ENCODE measurements at regions not wholly inside any gene's neighbourhood (a gene's known extent, or its start where the extent isn't known, plus 50 kb on each side); places are given as distances from the start of the nearest gene placed in this dataset.
"Not testable (repeated sequence)": the region's sequence is repeated elsewhere in the genome, so short reads cannot be mapped to it uniquely, and the experiment has no call there.

GRCh38 chr21:7951854-7952519 is 2569.4 kb upstream of the TPTE start:
- DNase-seq, result no peak
- Histone ChIP-seq H3K27ac (ENCODE audit: low read depth in 1 of 3, low read length in 2 of 3) (no peak overlapping the region), H3K27me3 (ENCODE audit: control insufficient read depth in 3 of 3, insufficient read depth in 3 of 3, low read length in 3 of 3) (no peaks in the 10 kb centered on the region), H3K4me1 (ENCODE audit: control insufficient read depth in 3 of 3, insufficient read depth in 2 of 3, low read depth in 1 of 3, low read length in 2 of 3) (no peaks in the 10 kb centered on the region), H3K36me3 (ENCODE audit: control insufficient read depth in 3 of 3, insufficient read depth in 2 of 3, low read depth in 1 of 3, low read length in 3 of 3) (no peaks in the 10 kb centered on the region), H3K4me3 (ENCODE audit: low read depth in 1 of 3, low read length in 3 of 3) (no peak overlapping the region), H3K9me3 (ENCODE audit: control insufficient read depth in 2 of 2, insufficient read depth in 1 of 2, low read depth in 1 of 2, low read length in 1 of 2) (peaks cover 24 to 26% of the 10 kb centered on the region in 2 donors)
- no peak for FAIRE-seq
- WGBS, 3 donors, result 61 to 71% (median 66%) methylated on average over 14 of the region's 14 CpGs

DNA sequence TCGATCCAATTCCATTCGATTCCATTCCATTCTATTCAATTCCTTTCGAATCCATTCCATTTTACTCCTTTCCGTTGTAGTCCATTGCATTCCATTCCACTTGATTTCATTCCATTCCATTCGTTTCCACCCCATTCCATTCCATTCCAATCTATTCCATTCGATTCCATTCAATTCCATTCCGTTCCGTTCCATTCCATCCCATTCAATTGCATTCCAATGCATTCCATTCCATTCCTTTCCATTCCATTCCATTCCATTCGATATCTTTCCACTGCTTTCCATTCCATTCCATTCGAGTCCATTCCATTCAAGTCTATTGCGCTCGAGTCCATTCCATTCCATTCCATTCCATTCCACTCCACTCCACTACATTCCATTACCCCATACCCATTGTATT is 2568.7 kb upstream of the TPTE start:
- DNase-seq (no peak), FAIRE-seq (no peak)
- Histone ChIP-seq H3K4me3 (ENCODE audit: low read depth in 1 of 3, low read length in 3 of 3) (no peak overlapping the region), H3K4me1 (ENCODE audit: control insufficient read depth in 3 of 3, insufficient read depth in 2 of 3, low read depth in 1 of 3, low read length in 2 of 3) (no peaks in the 10 kb centered on the region), H3K9me3 (ENCODE audit: control insufficient read depth in 2 of 2, insufficient read depth in 1 of 2, low read depth in 1 of 2, low read length in 1 of 2) (peaks cover 24 to 31% of the 10 kb centered on the region in 2 donors), H3K27ac (ENCODE audit: low read depth in 1 of 3, low read length in 2 of 3) (no peak overlapping the region), H3K27me3 (ENCODE audit: control insufficient read depth in 3 of 3, insufficient read depth in 3 of 3, low read length in 3 of 3) (no peaks in the 10 kb centered on the region), H3K36me3 (ENCODE audit: control insufficient read depth in 3 of 3, insufficient read depth in 2 of 3, low read depth in 1 of 3, low read length in 3 of 3) (no peaks in the 10 kb centered on the region)
- WGBS, 3 donors, result 69 to 74% (median 69%) methylated on average over 12 of the region's 12 CpGs

DNA sequence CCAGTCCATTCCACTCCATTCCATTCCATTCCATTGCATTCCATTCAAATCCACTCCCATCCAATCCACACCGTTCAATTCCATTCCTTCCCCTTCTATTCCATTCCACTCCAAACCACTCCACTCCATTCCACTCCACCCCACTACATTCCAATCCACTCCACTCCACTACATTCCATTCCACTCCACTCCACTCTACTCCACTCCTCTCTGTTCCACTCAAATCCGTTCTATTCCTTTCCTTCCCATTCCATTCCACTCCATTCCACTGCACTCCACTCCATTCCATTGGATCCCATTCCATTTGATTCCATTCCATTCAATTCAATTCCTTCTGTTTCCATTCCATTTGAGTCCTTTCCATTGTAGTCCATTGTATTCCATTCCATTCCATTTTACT is 2568.3 kb upstream of the TPTE start:
- no peaks in the 10 kb centered on the region for H3K36me3 ChIP-seq (ENCODE audit: control insufficient read depth in 3 of 3, insufficient read depth in 2 of 3, low read depth in 1 of 3, low read length in 3 of 3)
- H3K27me3 ChIP-seq (ENCODE audit: control insufficient read depth in 3 of 3, insufficient read depth in 3 of 3, low read length in 3 of 3), result no peaks in the 10 kb centered on the region
- H3K4me3 ChIP-seq (ENCODE audit: low read depth in 1 of 3, low read length in 3 of 3), result no peak overlapping the region
- WGBS, 3 donors, result 47 to 52% (median 50%) methylated on average over 2 of the region's 2 CpGs
- no peak for DNase-seq
- FAIRE-seq, result no peak
- H3K4me1 ChIP-seq (ENCODE audit: control insufficient read depth in 3 of 3, insufficient read depth in 2 of 3, low read depth in 1 of 3, low read length in 2 of 3), result no peaks in the 10 kb centered on the region
- H3K9me3 ChIP-seq (ENCODE audit: control insufficient read depth in 2 of 2, insufficient read depth in 1 of 2, low read depth in 1 of 2, low read length in 1 of 2), result peaks cover 25 to 30% of the 10 kb centered on the region in 2 donors
- H3K27ac ChIP-seq (ENCODE audit: low read depth in 1 of 3, low read length in 2 of 3), result no peak overlapping the region

DNA sequence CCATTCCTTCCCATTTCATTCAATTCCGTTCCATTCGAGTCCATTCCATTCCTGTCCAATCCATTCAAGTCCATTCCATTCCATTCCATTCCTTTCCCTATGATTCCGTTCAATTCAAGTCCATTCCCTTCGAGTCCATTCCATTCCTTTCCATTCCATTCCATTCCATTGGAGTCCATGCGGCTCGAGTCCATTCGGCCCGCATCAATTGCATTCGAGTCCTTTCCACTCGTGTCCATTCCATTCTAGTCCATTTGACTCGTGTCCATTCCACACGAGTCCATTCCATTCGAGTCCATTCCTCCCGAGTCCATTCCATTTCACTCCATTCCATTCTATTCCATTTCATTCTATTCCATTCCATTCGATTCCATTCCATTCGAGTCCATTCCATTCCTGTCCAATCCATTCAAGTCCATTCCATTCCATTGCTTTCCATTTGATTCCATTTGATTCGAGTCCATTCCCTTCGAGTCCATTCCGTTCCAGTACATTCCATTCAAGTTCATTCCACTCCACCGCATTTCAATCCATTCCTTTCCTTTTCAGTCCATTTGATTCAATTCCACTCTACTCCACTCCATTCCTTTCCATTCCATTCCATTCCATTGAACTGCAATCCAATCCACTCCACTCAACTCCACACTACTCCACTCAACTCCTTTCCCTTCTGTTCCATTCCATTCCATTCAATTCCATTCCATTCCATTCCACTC is 2565.9 kb upstream of the TPTE start:
- peaks cover 20 to 23% of the 10 kb centered on the region in 2 donors for H3K9me3 ChIP-seq (ENCODE audit: control insufficient read depth in 2 of 2, insufficient read depth in 1 of 2, low read depth in 1 of 2, low read length in 1 of 2)

DNA sequence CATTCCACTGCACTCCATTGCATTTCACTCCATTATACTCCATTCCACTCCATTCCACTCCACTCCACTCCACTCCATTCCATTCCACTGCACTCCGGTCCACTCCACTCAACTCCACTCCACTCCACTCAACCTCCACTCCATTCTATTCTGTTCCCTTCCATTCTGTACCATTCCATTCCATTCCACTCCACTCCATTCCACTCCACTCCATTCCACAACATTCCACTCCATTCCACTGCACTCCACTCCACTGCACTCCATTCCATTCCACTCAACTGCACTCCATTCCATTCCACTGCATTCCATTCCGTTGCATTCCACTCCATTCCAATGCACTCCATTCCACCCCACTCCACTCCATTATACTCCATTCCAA is 2565.3 kb upstream of the TPTE start:
- 47 to 53% (median 50%) methylated on average over 2 of the region's 2 CpGs for WGBS, 3 donors
- not testable (repeated sequence) for H3K4me3 ChIP-seq (ENCODE audit: low read depth in 1 of 3, low read length in 3 of 3); H3K27me3 ChIP-seq (ENCODE audit: control insufficient read depth in 3 of 3, insufficient read depth in 3 of 3, low read length in 3 of 3); FAIRE-seq; H3K27ac ChIP-seq (ENCODE audit: low read depth in 1 of 3, low read length in 2 of 3); H3K4me1 ChIP-seq (ENCODE audit: control insufficient read depth in 3 of 3, insufficient read depth in 2 of 3, low read depth in 1 of 3, low read length in 2 of 3); DNase-seq; H3K36me3 ChIP-seq (ENCODE audit: control insufficient read depth in 3 of 3, insufficient read depth in 2 of 3, low read depth in 1 of 3, low read length in 3 of 3)
- H3K9me3 ChIP-seq (ENCODE audit: control insufficient read depth in 2 of 2, insufficient read depth in 1 of 2, low read depth in 1 of 2, low read length in 1 of 2), result peaks cover 20 to 23% of the 10 kb centered on the region in 2 donors

More for the DNA sequence above, 2565.9 kb upstream of the TPTE start:
- not testable (repeated sequence) for H3K4me1 ChIP-seq (ENCODE audit: control insufficient read depth in 3 of 3, insufficient read depth in 2 of 3, low read depth in 1 of 3, low read length in 2 of 3); H3K27me3 ChIP-seq (ENCODE audit: control insufficient read depth in 3 of 3, insufficient read depth in 3 of 3, low read length in 3 of 3); H3K4me3 ChIP-seq (ENCODE audit: low read depth in 1 of 3, low read length in 3 of 3); H3K27ac ChIP-seq (ENCODE audit: low read depth in 1 of 3, low read length in 2 of 3); DNase-seq; FAIRE-seq; H3K36me3 ChIP-seq (ENCODE audit: control insufficient read depth in 3 of 3, insufficient read depth in 2 of 3, low read depth in 1 of 3, low read length in 3 of 3)
- 79 to 82% (median 80%) methylated on average over 20 of the region's 20 CpGs for WGBS, 3 donors

- H3K27ac ChIP-seq (ENCODE audit: low read depth in 1 of 3, low read length in 2 of 3); DNase-seq; FAIRE-seq; H3K4me1 ChIP-seq (ENCODE audit: control insufficient read depth in 3 of 3, insufficient read depth in 2 of 3, low read depth in 1 of 3, low read length in 2 of 3); H3K4me3 ChIP-seq (ENCODE audit: low read depth in 1 of 3, low read length in 3 of 3); H3K27me3 ChIP-seq (ENCODE audit: control insufficient read depth in 3 of 3, insufficient read depth in 3 of 3, low read length in 3 of 3); H3K36me3 ChIP-seq (ENCODE audit: control insufficient read depth in 3 of 3, insufficient read depth in 2 of 3, low read depth in 1 of 3, low read length in 3 of 3): not testable (repeated sequence)
- WGBS, 3 donors, result 52 to 60% (median 59%) methylated on average over 5 of the region's 5 CpGs
- peaks cover 18% of the 10 kb centered on the region in 2 donors for H3K9me3 ChIP-seq (ENCODE audit: control insufficient read depth in 2 of 2, insufficient read depth in 1 of 2, low read depth in 1 of 2, low read length in 1 of 2)
These were observed 2564.2 kb upstream of the TPTE start for GRCh38 chr21:7956998-7957712.

DNA sequence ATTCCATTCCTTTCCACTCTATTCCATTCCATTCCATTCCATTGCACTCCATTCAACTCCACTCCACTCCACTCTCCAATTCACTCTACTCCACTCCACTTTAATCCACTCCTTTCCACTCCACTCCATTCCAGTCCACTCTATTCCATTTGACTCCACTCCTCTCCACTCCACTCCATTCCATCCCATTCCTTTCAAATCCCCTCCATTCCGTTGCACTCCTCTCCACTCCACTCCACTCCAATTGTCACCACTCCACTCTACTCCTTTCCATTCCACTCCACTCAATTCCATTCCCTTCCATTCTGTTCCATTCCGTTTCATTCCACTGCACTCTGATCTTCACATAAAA is 2563.7 kb upstream of the TPTE start:
- Histone ChIP-seq H3K4me1 (ENCODE audit: control insufficient read depth in 3 of 3, insufficient read depth in 2 of 3, low read depth in 1 of 3, low read length in 2 of 3) (no peaks in the 10 kb centered on the region), H3K9me3 (ENCODE audit: control insufficient read depth in 2 of 2, insufficient read depth in 1 of 2, low read depth in 1 of 2, low read length in 1 of 2) (peaks cover 13% of the 10 kb centered on the region in 2 donors), H3K27ac (ENCODE audit: low read depth in 1 of 3, low read length in 2 of 3) (no peak overlapping the region), H3K36me3 (ENCODE audit: control insufficient read depth in 3 of 3, insufficient read depth in 2 of 3, low read depth in 1 of 3, low read length in 3 of 3) (no peaks in the 10 kb centered on the region), H3K4me3 (ENCODE audit: low read depth in 1 of 3, low read length in 3 of 3) (no peak overlapping the region), H3K27me3 (ENCODE audit: control insufficient read depth in 3 of 3, insufficient read depth in 3 of 3, low read length in 3 of 3) (no peaks in the 10 kb centered on the region)
- WGBS, 3 donors, result 23 to 33% (median 24%) methylated on average over 2 of the region's 2 CpGs
- DNase-seq (no peak), FAIRE-seq (no peak)

Data from small intestine (tissue), 7 donors.